T-helper 1 cell treated with Interleukin-12 subunit alpha and Interleukin-12 subunit beta and Interleukin-4 antibody, amounts not matched to agents 30 μg/mL and 1 μg/mL, for 36 hours (primary cell): ENCODE measurements at regions not wholly inside any gene's neighbourhood (a gene's known extent, or its start where the extent isn't known, plus 50 kb on each side); places are given as distances from the start of the nearest gene placed in this dataset.
"Not testable (repeated sequence)": the region's sequence is repeated elsewhere in the genome, so short reads cannot be mapped to it uniquely, and the experiment has no call there.

ENCODE experiments used
- H3K27ac Mint-ChIP-seq: one replicate; pipeline ENCODE4 v1.8.0; 2021; ENCODE audit warnings: mild to moderate bottlenecking, mixed read lengths
- H3K27me3 Mint-ChIP-seq: one replicate; pipeline ENCODE4 v1.8.0; 2021; ENCODE audit warnings: low read depth, mixed read lengths
- H3K36me3 Mint-ChIP-seq: one replicate; pipeline ENCODE4 v1.8.0; 2021; ENCODE audit warnings: low read depth, mixed read lengths
- H3K4me1 Mint-ChIP-seq: one replicate; pipeline ENCODE4 v1.8.0; 2021; ENCODE audit warnings: low read depth, mixed read lengths
- H3K4me3 Mint-ChIP-seq: one replicate; pipeline ENCODE4 v1.8.0; 2021; ENCODE audit warnings: mild to moderate bottlenecking, moderate library complexity, mixed read lengths
- H3K9me3 Mint-ChIP-seq: one replicate; pipeline ENCODE4 v1.8.0; 2021; ENCODE audit warnings: mixed read lengths

GRCh38 chr15:23857028-23857641, 170.0 kb upstream of the NDN start:
- H3K27ac Mint-ChIP-seq: no peak overlapping the region
- H3K4me1 Mint-ChIP-seq: no peaks in the 10 kb centered on the region
- H3K9me3 Mint-ChIP-seq: peaks cover 16% of the 10 kb centered on the region
- H3K4me3 Mint-ChIP-seq: no peak overlapping the region
- no peaks in the 10 kb centered on the region for H3K27me3 Mint-ChIP-seq
- H3K36me3 Mint-ChIP-seq: no peaks in the 10 kb centered on the region

GRCh38 chr15:23859008-23859407, 171.9 kb upstream of the NDN start:
- H3K27ac Mint-ChIP-seq: no peak overlapping the region
- H3K9me3 Mint-ChIP-seq: peaks cover 16% of the 10 kb centered on the region
- no peaks in the 10 kb centered on the region for H3K36me3 Mint-ChIP-seq

GRCh38 chr15:23860290-23861245, 173.5 kb upstream of the NDN start:
- H3K27ac Mint-ChIP-seq: no peak overlapping the region
- peaks cover 16% of the 10 kb centered on the region for H3K9me3 Mint-ChIP-seq
- H3K36me3 Mint-ChIP-seq: no peaks in the 10 kb centered on the region
- H3K27me3 Mint-ChIP-seq: no peaks in the 10 kb centered on the region
- no peak overlapping the region for H3K4me3 Mint-ChIP-seq
- no peaks in the 10 kb centered on the region for H3K4me1 Mint-ChIP-seq

More at GRCh38 chr15:23859008-23859407, 171.9 kb upstream of the NDN start:
- Mint-ChIP-seq H3K4me3 (no peak overlapping the region), H3K4me1 (no peaks in the 10 kb centered on the region), H3K27me3 (no peaks in the 10 kb centered on the region)

DNA sequence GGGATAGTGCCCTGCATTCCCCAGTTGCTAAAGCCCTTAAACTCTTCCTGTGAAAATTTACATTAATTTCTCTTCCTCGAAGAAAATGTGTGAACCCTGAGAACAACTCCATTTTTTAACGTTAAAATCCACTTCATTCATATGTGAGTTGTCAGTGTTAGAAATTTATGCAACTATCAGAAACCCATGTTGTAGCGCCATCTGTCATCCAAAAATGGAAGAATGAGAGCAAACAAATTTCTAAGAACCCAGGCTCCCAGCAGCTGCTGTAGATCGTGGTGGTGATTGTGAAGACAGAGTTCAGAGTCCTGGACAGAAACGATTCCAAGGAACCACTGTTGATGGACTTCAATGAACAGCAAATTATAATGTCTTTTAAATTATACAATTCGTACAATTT, 179.7 kb upstream of the NDN start:
- Mint-ChIP-seq H3K36me3 (no peaks in the 10 kb centered on the region), H3K27me3 (no peaks in the 10 kb centered on the region), H3K27ac (no peak overlapping the region), H3K9me3 (no peaks in the 10 kb centered on the region), H3K4me3 (no peak overlapping the region), H3K4me1 (no peaks in the 10 kb centered on the region)

- Mint-ChIP-seq H3K9me3 (no peaks in the 10 kb centered on the region), H3K4me3 (no peak overlapping the region), H3K4me1 (no peaks in the 10 kb centered on the region), H3K27ac (no peak overlapping the region), H3K27me3 (no peaks in the 10 kb centered on the region), H3K36me3 (no peaks in the 10 kb centered on the region)
Observed at GRCh38 chr15:23869396-23869795, 182.3 kb upstream of the NDN start.

DNA sequence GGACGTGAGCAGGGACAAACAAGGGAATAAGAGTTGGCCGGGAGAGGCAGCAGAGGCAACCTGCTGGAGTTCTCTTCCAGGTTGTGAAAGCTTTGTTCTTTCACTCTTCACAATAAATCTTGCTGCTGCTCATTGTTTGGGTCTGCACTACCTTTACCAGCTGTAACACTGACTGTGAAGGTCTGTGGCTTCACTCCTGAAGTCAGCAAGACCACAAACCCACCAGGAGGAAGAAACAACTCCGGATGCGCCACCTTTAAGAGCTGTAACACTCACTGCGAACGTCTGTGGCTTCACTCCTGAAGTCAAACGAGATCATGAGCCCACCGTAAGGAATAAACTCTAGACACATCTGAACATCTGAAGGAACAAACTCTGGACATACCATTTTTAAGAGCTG, 186.5 kb upstream of the NDN start:
- H3K4me3 Mint-ChIP-seq, H3K36me3 Mint-ChIP-seq, H3K27ac Mint-ChIP-seq, H3K27me3 Mint-ChIP-seq, H3K9me3 Mint-ChIP-seq, H3K4me1 Mint-ChIP-seq: not testable (repeated sequence)

- Mint-ChIP-seq H3K4me1 (no peaks in the 10 kb centered on the region), H3K27me3 (no peaks in the 10 kb centered on the region), H3K9me3 (no peaks in the 10 kb centered on the region), H3K36me3 (no peaks in the 10 kb centered on the region), H3K27ac (no peak overlapping the region), H3K4me3 (no peak overlapping the region)
Observed at GRCh38 chr15:23877502-23878412, 190.7 kb upstream of the NDN start.

DNA sequence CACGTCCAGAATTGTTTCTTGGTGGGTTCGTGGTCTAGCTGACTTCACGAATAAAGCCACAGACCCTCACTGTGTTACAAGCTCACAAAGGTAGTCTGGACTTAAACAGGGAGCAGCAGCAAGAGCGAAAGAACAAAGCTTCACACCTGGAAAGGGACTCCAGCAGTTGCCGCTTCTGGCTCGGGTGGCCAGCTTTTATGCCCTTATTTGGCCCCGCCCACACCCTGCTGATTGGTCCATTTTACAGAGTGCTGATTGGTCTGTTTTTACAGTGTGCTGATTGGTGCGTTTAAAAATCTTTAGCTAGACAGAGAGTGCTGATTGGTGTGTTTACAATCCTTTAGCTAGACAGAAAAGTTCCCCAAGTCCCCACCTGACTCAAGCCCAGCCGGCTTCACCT, 194.2 kb upstream of the NDN start:
- no peak overlapping the region for H3K4me3 Mint-ChIP-seq
- no peak overlapping the region for H3K27ac Mint-ChIP-seq
- peaks cover 11% of the 10 kb centered on the region for H3K9me3 Mint-ChIP-seq
- no peaks in the 10 kb centered on the region for H3K27me3 Mint-ChIP-seq
- H3K4me1 Mint-ChIP-seq: no peaks in the 10 kb centered on the region
- H3K36me3 Mint-ChIP-seq: no peaks in the 10 kb centered on the region

DNA sequence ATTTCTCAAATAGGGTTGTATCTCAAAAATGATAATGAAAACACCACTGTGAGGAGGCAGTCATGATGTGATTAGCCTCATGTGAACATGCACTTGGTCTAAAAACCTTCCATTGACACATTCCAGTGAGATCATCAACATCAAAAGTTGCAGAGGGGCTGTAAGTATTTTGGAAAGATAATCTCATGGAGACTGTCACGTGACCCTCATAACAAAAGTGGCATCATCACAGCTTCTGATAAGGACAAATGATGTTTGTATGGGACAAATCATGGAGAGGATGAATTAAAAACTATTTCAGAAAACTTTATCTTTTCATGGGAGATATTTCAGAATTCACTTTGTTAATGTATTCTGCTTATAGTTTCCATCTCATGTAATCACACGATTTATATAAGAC, 203.1 kb upstream of the NDN start:
- H3K27ac Mint-ChIP-seq: no peak overlapping the region
- no peaks in the 10 kb centered on the region for H3K36me3 Mint-ChIP-seq
- H3K27me3 Mint-ChIP-seq: no peaks in the 10 kb centered on the region
- no peak overlapping the region for H3K4me3 Mint-ChIP-seq
- H3K4me1 Mint-ChIP-seq: no peaks in the 10 kb centered on the region
- H3K9me3 Mint-ChIP-seq: peaks cover 36% of the 10 kb centered on the region

DNA sequence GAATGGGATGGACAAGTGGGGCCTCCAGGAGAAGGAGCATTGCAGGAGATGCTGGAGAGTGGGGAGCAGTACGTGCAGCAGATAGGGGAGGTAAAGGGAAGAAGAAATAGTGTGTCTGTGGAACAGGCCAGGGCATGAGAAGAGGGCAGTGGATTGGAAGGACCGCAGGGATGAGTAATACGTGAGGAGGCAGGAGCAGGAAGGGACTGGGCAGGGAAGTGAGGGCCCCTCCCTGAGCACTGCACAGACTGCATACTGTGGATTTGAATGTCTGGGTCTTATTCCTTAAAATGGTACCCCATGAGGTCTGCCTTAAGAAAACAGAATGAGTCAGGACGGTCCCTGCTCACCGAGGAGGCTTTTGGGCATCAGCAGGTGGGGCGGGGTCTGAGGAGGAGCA, 210.0 kb upstream of the NDN start:
- peaks cover 34% of the 10 kb centered on the region for H3K9me3 Mint-ChIP-seq
- no peak overlapping the region for H3K27ac Mint-ChIP-seq
- H3K4me3 Mint-ChIP-seq: no peak overlapping the region
- no peaks in the 10 kb centered on the region for H3K27me3 Mint-ChIP-seq
- no peaks in the 10 kb centered on the region for H3K4me1 Mint-ChIP-seq
- no peaks in the 10 kb centered on the region for H3K36me3 Mint-ChIP-seq

GRCh38 chr15:23897531-23897930, 210.4 kb upstream of the NDN start:
- Mint-ChIP-seq H3K4me1 (no peaks in the 10 kb centered on the region), H3K36me3 (no peaks in the 10 kb centered on the region), H3K4me3 (no peak overlapping the region), H3K27me3 (no peaks in the 10 kb centered on the region), H3K27ac (no peak overlapping the region), H3K9me3 (peaks cover 35% of the 10 kb centered on the region)

GRCh38 chr15:23910030-23910429, 222.9 kb upstream of the NDN start:
- H3K36me3 Mint-ChIP-seq: no peaks in the 10 kb centered on the region
- peaks cover 7% of the 10 kb centered on the region for H3K9me3 Mint-ChIP-seq
- no peak overlapping the region for H3K27ac Mint-ChIP-seq
- H3K27me3 Mint-ChIP-seq: no peaks in the 10 kb centered on the region
- no peaks in the 10 kb centered on the region for H3K4me1 Mint-ChIP-seq
- H3K4me3 Mint-ChIP-seq: no peak overlapping the region

- Mint-ChIP-seq H3K9me3 (peaks cover 10% of the 10 kb centered on the region), H3K4me3 (no peak overlapping the region), H3K27ac (no peak overlapping the region), H3K27me3 (no peaks in the 10 kb centered on the region), H3K36me3 (no peaks in the 10 kb centered on the region), H3K4me1 (no peaks in the 10 kb centered on the region)
Observed at GRCh38 chr15:23912191-23912590, 225.1 kb upstream of the NDN start.

DNA sequence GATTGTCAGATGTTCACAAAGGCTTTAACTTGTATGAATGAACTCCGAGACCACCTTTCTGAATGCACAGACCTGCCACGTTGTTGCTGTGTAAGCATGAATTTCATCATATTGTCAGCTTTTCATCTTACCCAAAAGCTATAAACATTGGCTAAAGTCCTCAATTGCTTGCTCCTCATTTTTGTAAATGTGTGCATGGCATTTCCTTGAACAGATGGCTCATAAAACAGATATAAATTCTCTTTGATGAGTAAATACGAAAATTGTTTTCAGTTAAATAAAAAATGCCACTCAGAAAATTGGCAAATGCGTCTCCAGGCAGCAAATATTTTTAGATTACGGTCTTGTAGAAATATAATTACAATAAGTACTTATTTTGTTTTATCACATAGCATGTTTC, 226.0 kb upstream of the NDN start:
- H3K9me3 Mint-ChIP-seq: peaks cover 10% of the 10 kb centered on the region

More for the DNA sequence above, 226.0 kb upstream of the NDN start:
- no peaks in the 10 kb centered on the region for H3K4me1 Mint-ChIP-seq
- no peaks in the 10 kb centered on the region for H3K27me3 Mint-ChIP-seq
- no peak overlapping the region for H3K4me3 Mint-ChIP-seq
- no peak overlapping the region for H3K27ac Mint-ChIP-seq
- no peaks in the 10 kb centered on the region for H3K36me3 Mint-ChIP-seq
